ENCODE measurements at regions not wholly inside any gene's neighbourhood (a gene's known extent, or its start where the extent isn't known, plus 50 kb on each side); places are given as distances from the start of the nearest gene placed in this dataset.

- H3K36me3 ChIP-seq (ENCODE audit: control insufficient read depth, insufficient read depth, low read length), result no peaks in the 10 kb centered on the region
- H3K4me3 ChIP-seq (ENCODE audit: low read depth, low read length), result no peak overlapping the region
- no peak for DNase-seq (ENCODE audit: low read depth)
- H3K27me3 ChIP-seq (ENCODE audit: control insufficient read depth, insufficient read depth, low read length), result no peaks in the 10 kb centered on the region
- no peak for FAIRE-seq
- TF ChIP-seq CTCF (IDR thresholded peaks at IDR 0.05; ENCODE audit: insufficient read depth, low read length, severe bottlenecking), result no peak
Measured at GRCh38 chr22:48181263-48181955, 1419.0 kb downstream of the TBC1D22A start.

- Histone ChIP-seq H3K36me3 (ENCODE audit: control insufficient read depth, insufficient read depth, low read length) (no peaks in the 10 kb centered on the region), H3K4me3 (ENCODE audit: low read depth, low read length) (no peak overlapping the region), H3K27me3 (ENCODE audit: control insufficient read depth, insufficient read depth, low read length) (no peaks in the 10 kb centered on the region)
- FAIRE-seq, result no peak
- no peak for TF ChIP-seq CTCF (IDR thresholded peaks at IDR 0.05; ENCODE audit: insufficient read depth, low read length, severe bottlenecking)
- no peak for DNase-seq (ENCODE audit: low read depth)
Measured at GRCh38 chr22:48180631-48181030, 1418.2 kb downstream of the TBC1D22A start.

- FAIRE-seq, result no peak
- no peaks in the 10 kb centered on the region for H3K27me3 ChIP-seq (ENCODE audit: control insufficient read depth, insufficient read depth, low read length)
Measured at GRCh38 chr22:48179571-48180546, 1417.4 kb downstream of the TBC1D22A start.

GRCh38 chr22:48178536-48178935 lies 1416.1 kb downstream of the TBC1D22A start:
- FAIRE-seq, result no peak

More at GRCh38 chr22:48179571-48180546, 1417.4 kb downstream of the TBC1D22A start:
- H3K36me3 ChIP-seq (ENCODE audit: control insufficient read depth, insufficient read depth, low read length), result no peaks in the 10 kb centered on the region
- no peak for TF ChIP-seq CTCF (IDR thresholded peaks at IDR 0.05; ENCODE audit: insufficient read depth, low read length, severe bottlenecking)
- no peak for DNase-seq (ENCODE audit: low read depth)
- H3K4me3 ChIP-seq (ENCODE audit: low read depth, low read length), result no peak overlapping the region

GRCh38 chr22:48177631-48178030 lies 1415.2 kb downstream of the TBC1D22A start:
- no peak for FAIRE-seq
- Histone ChIP-seq H3K4me3 (ENCODE audit: low read depth, low read length) (no peak overlapping the region), H3K27me3 (ENCODE audit: control insufficient read depth, insufficient read depth, low read length) (no peaks in the 10 kb centered on the region), H3K36me3 (ENCODE audit: control insufficient read depth, insufficient read depth, low read length) (no peaks in the 10 kb centered on the region)
- DNase-seq (ENCODE audit: low read depth), result no peak
- no peak for TF ChIP-seq CTCF (IDR thresholded peaks at IDR 0.05; ENCODE audit: insufficient read depth, low read length, severe bottlenecking)

More at GRCh38 chr22:48178536-48178935, 1416.1 kb downstream of the TBC1D22A start:
- Histone ChIP-seq H3K27me3 (ENCODE audit: control insufficient read depth, insufficient read depth, low read length) (no peaks in the 10 kb centered on the region), H3K4me3 (ENCODE audit: low read depth, low read length) (no peak overlapping the region), H3K36me3 (ENCODE audit: control insufficient read depth, insufficient read depth, low read length) (no peaks in the 10 kb centered on the region)
- DNase-seq (ENCODE audit: low read depth), result no peak
- TF ChIP-seq CTCF (IDR thresholded peaks at IDR 0.05; ENCODE audit: insufficient read depth, low read length, severe bottlenecking), result no peak

Data from bronchial epithelial cell (primary cell).